NCI-H2029 treated with DMSO at 0.1 percent for 48 hours (cell line): ENCODE measurements at regions not wholly inside any gene's neighbourhood (a gene's known extent, or its start where the extent isn't known, plus 50 kb on each side); places are given as distances from the start of the nearest gene placed in this dataset.
"Not testable (repeated sequence)": the region's sequence is repeated elsewhere in the genome, so short reads cannot be mapped to it uniquely, and the experiment has no call there.

ENCODE experiments used
- DNase-seq: peaks from one replicate; lab custom pipeline; 2025; lab: John Stamatoyannopoulos, UW

DNA sequence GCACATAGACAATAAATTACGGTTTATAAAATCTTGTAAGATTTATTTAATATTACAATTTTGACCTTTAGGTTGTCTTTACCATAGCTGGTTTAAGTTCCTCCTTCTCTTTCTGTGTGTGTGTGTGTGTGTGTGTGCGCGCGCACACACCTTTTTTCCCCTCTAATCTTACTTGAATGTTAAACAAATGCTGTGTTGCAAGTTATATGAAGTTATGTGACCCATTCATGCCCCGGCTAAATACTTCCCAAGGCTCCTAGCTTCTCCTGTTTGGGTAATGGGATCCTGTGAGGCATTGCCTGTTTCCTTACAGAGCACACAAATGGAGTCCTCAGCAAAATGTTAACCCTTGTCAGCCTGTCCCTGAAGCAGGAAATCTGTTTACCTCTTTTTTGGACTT is 125.6 kb upstream of the ZNF608 start:
- DNase-seq: no peak

DNA sequence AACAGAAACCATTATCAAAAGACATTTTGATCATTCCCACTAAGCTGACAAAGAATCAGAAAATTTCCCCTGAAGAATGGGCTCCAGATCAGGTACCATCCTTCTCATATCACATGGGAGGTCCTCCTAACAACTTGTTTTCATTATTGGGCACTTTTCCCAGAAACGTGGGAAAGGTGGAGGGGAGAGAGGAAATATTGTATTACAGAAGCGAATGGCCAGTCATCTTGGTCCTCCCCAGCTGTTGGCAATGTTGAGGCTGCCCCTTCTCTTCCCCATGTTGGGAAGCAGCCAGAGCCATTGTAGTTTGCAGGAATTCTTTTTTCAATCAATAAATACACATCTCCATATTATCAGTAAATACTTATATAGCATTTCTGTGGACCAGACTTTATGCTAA is 126.2 kb upstream of the ZNF608 start:
- DNase-seq: peak; percentile 74

DNA sequence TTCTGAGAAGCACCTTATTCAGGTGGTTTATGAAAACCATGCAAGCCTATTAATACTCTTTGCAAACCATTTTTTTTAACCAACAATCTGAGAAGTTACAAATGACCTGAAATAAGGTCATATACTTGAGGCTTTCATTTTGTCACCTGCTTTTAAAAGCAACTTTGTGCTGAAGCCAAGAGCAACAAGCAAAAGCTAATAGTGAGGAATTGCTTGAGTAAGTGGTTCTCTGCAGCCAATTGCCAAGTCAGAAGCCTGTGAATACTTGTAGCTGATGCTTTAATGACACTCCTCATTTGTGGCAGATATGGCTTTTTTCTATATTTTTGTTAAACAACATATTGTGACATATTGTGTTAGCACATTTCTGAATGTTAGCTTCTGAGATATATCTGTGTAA is 126.7 kb upstream of the ZNF608 start:
- peak; percentile 32 for DNase-seq

DNA sequence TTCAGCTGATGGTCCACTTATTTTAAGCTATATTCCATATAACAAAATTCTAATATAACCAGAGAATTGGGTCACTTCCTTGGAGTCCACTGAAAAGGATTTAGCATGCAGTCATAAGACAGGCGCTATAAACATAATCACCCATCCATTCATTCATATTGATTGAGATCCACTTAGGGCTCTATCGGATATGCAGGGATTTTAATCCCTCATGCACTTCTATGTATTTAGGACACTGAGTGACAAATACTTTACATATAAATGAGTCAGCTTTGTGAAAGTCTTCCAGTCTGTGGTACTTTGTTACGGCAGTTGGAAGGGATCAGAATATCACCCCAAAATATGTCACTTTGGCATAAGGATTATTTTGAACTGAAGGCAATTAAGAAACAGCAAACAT is 127.3 kb upstream of the ZNF608 start:
- DNase-seq: no peak

DNA sequence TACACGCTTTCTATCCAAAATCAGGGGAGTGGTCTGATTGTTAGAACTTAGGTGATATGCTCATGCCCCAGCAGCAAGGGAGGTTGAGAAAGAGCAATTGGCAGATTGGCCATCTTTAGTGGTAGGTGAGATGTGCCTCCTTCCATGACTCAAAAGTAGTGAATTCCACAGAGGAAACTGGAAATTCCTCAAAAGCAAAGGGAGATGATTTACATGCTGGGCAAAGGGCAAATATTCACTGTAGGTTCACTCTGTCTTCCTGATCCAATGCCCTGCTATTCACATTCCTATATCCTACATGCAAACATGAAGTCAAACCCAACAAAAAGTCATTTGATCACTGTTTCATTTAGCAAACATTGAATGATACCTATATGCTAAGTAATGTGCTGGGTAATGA is 130.1 kb upstream of the ZNF608 start:
- DNase-seq: no peak

DNA sequence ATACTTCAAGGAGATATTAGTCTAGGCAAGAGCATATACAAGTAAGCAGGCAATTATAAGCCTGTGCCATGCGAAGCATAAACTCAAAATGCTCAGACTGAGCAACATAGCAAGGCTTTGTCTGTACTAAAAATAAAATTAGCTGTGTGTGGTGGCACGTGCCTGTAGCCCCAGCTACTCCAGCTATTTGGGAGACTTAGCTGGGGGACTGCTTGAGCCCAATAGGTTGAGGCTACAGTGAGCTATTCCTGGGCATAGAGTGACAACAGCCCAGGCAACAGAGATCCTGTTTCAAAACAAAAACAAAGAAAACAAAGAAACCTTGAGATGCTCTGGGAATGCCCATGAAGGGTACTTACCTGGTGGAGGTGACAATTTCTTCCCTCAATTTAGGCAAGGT is 130.5 kb upstream of the ZNF608 start:
- DNase-seq: no peak

DNA sequence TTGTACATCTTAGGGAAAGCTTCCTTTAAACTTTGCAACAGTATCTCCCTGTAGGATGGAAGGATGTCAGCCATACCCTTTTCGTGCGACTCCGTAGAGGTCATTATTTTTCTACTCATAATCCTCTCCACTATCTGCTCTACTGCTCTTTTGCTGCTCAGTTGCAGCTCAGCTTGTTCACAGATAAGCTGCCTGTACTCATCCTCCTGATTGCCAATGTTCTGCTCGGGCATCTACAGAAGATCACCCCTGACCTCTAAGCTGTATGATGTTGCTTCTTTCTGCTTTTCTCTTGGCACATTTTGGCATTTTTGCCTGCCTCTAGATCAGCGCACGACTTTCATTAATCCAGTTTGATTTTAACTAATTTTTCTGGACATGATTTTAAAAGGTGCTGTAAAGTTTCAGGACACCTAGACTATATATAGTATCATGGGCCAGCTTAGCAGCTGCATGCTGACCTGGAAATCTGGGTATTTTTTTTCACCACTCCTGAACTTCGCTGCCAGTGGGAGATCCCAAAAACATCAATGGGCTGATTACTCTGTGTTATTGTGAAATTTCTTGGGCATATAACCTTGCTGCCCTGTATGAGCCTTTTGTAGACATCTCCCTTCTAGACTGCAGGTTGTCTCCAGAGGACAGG is 131.2 kb upstream of the ZNF608 start:
- no peak for DNase-seq

DNA sequence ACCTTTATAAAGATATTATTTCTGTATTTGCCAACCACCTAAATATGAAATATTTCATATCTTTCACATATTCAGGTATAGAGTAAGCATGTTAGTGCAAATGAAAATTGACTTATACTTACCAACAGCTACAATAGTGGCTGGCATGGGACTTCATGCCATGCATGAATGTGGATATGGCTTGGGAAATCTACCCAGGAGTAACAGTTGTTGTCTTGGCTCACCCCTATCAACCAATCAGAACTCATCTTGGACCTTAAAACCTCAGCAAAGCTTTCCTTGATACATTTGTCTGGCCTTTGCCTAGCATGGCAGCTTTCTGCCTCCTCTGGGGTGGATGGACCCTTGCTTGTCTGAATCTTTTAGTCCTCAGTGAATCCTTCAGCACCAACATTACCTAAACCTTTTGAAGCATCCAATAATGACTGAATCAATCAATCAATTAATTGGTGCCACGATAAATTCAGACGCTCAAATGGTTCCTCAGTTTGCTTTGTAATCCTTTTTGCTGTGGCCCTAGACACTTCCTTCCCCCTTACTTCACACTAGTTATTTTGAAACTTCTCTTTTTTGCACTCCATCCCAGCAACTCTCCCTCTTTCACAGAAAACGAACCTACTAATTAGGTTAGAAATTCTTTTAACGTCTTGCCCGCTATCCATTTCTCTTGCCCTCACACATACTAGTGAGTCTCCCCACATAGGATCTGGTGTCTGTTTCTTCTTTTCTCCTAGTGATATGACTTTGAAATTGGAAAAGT is 132.3 kb upstream of the ZNF608 start:
- DNase-seq: no peak

DNA sequence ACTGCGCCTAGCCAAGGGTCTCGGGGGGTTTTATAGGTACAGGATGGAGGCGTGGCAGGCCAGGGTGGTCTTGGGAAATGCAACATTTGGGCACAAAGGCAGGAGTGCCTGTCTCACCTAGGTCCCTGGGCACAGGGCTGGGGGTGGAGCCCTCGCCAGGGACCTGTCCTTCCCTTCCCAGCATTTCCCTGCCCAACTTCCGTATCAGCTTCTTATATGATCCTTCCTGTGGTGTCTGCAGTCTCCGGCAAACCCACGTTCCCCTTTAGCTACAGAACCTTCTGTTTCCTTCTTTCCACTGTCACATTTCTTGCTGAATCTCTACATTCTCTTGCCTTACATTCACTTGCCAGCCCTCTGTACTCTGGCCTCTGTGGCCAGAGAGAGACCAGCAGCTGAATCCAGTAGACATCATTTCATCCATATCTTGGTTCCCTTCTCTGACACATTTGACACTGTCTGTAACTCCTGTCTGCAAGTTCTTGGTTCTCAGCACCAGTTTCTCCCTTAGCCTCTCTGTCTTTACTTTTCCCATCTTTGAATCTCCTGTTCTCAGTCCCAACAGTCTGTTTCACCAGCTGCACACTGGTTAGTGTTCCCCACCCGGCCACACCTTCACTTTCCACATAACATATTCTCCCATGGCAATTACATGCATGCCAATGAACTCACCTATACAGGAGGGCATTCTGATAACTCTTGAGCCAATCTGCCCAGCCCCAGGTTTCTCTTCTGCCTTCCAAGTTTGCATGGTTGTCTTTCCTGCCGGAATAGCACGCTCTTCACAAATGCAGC is 134.7 kb upstream of the ZNF608 start:
- no peak for DNase-seq

DNA sequence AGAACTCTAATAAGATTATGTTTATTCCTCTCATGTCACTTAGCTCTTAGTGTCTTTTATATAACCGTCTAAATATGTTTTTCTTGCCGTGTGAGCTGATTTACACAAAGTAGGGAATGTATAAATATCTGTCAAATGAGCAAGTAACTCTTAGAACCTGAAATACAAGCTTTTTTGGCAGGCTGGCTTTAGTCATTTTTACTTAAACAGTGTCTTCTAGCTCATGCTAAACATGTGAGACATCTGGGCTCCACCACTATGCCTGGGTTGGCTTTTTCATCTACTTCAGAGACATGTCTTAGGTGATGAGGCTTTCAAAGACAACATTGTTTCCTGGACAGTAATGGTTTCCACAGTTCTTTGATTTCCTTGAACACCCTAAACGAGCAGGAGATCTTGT is 137.2 kb upstream of the ZNF608 start:
- DNase-seq: no peak

DNA sequence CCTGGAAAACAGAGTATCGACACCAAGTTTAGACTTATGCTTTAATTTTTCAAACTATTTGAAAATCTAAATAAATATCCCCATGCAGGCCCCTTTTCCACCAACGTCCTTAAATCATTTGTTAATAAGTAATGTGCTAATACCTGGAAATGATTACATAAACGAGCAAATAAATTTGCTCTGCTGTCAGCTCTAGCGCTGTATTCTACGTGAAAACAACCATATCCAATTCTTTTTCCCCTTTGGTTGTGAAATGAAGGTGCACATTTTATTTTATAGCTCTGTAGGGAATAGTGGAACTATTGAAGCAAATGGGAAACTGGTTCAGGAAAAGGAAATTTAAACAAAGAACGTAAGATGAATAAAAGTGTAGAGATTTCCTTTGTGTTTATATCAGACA is 137.7 kb upstream of the ZNF608 start:
- no peak for DNase-seq

DNA sequence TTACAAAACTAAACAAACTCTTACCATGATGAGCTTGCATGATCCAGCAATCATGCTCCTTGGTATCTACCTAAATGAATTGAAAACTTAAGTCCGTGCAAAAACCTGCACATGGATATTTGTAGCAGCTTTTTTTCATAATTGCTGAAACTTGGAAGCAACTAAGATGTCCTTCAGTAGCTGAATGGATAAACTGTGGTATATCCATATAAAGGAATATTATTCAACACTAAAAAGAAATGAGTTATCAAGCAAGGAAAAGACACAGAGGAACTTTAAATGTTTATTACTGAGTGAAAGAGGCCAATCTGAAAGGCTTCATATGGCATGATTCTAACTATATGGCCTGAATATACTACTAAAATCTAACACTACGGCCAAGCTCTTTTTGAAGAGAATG is 139.1 kb upstream of the ZNF608 start:
- DNase-seq: no peak

DNA sequence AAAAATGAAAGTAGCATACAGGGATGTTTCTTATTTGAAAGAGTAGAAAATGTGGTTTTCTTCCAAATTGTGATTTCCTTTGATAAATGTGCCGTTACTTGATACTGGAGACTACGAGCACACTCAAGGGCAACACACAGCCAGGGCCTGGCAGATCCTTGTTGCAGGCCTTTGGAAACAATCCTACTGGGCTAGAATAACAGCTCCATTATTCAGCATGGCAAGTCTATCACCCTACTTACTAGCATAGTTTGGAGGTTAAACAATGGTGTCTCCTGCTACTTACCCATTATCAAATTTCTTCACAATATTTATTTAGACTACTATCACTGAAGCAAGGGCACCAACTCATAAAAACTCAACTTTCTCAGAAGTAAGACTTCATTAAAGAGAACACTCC is 140.8 kb upstream of the ZNF608 start:
- DNase-seq: no peak

DNA sequence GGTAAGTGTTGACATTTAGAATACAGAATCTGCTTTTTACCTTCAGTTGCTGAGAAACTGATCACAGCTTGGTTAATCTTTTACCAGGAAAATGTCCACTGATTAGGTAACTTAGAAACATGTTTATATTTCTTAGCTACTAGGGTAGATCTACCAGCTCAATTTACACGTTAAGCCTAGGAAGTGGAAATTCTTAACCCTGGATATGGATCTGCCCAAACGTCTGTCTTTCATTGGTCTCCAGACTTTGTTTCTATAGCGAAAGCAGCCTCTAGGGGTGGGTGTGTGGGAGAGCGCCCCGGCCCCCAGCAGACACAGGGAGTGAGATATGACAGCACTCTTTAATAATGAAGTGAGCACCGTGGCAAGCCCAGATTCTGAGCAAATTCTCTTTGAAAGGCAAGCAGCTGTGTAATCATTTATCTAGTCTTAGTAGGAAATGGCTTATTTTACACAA is 141.6 kb upstream of the ZNF608 start:
- DNase-seq: no peak

DNA sequence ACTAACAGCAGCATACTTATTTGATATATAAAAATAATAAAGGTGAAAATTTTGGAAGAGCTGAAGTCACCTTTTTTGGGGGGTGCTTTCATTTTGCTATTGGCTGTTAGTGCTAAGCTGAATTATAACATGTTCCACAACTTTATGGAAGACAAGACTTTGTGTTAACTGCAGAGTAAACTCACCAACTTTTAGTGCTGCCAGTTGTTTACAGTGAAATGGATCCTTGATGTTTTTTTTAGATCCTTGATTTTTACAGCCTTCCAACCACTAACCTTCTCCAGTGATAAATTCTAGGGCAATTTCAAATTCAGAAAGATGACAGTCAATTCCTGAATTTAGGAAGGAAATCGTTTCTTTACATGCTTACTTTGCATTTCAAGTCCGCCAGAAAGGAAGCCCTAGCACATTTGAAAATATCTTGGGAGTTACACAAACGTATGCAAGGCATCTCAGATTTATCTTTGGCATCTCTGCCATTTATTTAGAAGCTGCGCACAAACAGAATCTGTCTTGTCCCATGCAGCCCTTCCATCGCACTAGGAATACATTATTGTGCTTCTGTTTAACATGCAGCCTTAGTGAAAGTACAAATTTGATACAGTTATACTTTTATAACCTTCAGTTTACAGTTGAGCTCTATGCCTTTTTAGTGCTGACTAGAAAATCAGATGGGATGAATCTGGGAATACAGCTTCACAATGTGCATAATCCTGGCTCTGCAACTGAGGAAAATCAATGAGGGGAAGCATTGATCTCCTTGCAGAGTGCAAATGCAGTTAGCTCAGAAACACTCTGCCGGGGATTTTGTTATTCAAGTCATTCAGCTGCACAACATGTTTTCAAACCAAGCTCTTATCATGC is 142.4 kb upstream of the ZNF608 start:
- no peak for DNase-seq

DNA sequence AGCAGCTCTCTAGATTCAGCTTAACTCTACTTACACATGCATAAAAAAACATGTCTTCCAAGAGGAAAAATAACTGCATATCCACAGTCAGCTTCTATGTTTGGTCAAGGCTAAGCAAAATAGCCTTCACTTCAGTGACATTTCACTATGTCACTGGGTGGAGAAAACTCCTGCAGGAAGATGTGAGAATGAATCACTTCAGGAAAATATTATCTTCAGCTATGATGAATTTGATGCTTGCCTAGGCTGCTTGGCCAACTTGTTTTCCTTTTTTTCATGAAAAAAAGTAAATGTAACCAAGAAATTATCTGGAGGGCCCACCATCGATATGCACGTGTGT is 143.0 kb upstream of the ZNF608 start:
- no peak for DNase-seq

DNA sequence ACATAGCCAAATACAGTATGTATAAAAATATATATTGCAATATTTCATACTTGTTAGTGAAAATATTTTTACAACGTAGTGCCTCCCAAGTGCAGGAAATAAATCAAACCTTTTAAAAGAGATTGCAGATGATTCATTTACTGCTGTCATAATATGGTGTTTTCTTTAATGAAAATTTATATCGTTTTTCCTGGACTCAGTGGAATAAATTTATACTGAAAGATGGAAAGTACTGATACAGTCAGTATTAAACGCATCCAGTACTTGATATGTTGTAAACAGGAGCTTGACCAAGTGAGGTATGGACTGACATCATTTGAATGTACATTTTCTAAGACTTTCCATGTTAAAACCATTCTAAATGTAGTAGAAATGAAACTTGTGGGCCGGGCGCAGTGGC is 143.4 kb upstream of the ZNF608 start:
- no peak for DNase-seq

DNA sequence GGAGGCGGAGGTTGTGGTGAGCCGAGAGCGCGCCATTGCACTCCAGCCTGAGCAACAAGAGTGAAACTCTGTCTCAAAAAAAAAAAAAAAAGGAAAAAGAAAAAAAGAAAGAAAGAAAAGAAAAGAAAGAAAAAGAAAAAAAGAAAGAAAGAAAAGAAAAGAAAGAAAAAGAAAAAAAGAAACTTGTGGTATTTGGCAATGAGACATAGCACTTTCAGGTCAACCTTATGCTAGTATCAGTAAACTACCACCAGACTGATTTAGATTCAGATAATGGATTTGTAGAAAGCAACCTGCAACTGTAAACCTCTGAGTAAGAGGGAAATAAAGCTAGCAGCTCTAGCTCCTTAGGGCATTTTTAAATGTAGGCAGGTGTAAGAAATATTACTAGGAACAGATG is 144.0 kb upstream of the ZNF608 start:
- DNase-seq: not testable (repeated sequence)

DNA sequence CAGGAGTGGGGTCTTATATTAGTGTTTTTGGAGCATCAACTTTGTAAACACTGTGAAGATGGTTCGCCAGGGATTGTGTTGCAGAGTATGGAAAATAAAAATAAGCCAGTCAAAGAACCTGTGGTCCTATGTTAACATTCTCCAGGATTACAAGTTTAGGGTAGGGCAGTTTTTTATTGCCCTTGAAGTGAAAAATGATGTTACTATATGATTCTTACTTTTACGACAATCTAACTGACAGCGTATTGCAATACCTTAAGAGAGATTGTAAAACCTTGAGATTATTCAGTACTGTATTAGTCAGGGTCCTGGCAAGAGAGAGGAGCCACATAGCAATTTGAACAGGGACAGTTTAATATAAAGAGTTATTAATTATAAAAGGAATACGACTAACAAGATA is 144.7 kb upstream of the ZNF608 start:
- DNase-seq: no peak

DNA sequence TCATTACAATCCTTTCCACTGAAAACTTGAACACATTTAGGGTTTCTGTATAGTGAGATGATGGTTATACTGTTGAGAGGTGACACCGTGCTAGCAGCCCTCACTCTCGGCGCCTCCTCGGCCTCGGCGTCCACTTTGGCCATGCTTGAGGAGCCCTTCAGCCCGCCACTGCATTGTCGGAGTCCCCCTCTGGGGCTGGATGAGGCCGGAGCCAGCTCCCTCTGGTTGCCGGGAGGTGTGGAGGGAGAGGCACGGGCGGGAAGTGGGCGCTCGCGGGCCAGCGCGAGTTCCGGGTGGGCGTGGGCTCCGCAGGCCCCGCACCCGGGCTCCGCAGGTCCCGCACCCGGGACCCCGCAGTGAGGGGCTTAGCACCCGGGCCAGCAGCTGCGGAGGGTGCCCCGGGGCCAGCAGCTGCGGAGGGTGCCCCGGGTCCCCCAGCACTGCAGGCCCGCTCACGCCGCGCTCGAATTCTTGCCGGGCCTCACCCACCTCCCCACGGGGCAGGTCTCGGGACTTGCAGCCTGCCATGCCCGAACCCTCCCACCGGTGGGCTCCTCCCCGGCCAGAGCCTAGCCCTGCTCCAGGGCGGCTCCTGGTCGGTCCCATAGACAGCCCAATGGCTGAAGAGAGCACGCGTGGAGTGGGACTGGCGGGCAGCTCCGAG is 145.9 kb upstream of the ZNF608 start:
- DNase-seq: no peak

DNA sequence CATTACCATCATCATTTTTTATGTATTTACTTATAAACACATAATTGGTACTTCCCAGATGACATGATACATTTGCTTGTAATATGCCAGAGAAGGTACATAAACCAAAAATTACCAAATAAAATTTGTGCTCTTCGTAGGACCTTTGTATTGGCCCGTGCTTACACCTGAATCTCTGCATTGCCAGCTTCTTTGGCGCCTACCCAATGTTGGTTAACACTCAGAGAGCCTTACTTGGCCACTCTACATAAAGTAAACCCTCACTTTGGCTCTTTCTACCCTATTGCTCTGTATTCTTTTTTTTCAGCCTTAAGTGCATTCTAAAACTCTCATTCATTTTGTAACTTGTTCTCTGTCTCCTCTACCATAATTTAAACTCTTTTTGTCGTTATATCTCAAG is 148.1 kb upstream of the ZNF608 start:
- DNase-seq: no peak

DNA sequence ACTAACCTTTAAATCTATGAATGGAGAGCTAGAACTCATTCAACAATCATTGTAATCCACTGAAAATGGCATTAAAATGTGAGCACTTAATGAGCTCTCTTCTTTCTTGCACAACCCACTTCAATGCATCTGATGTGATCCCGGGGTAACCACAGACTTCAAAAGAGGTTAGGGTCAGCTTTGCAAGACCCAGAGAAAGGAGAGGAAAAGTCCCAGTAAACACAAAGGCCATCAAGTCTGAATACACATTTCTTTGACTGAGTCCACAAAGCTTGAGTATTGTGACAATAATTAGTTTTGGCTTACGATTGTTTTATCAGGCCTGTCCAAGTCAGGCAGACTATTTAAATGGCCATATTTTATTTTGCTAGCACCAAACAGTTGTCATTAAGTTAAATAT is 148.8 kb upstream of the ZNF608 start:
- DNase-seq: no peak
